ENCODE measurements at regions not wholly inside any gene's neighbourhood (a gene's known extent, or its start where the extent isn't known, plus 50 kb on each side); places are given as distances from the start of the nearest gene placed in this dataset.

- Histone ChIP-seq H3K9me3 (ENCODE audit: control insufficient read depth in 2 of 3, insufficient read depth in 1 of 3, low read length in 3 of 3) (no peaks in the 10 kb centered on the region), H3K4me3 (ENCODE audit: low read length in 3 of 3) (no peak overlapping the region), H3K4me1 (ENCODE audit: control insufficient read depth in 2 of 3, insufficient read depth in 2 of 3, low read depth in 1 of 3, low read length in 3 of 3) (no peaks in the 10 kb centered on the region), H3K9ac (ENCODE audit: low read length in 3 of 3) (no peak overlapping the region), H3K27ac (ENCODE audit: low read depth in 2 of 2, low read length in 2 of 2) (no peak overlapping the region), H3K27me3 (ENCODE audit: control insufficient read depth, insufficient read depth, low read length) (no peaks in the 10 kb centered on the region), H3K36me3 (ENCODE audit: control insufficient read depth in 2 of 3, insufficient read depth in 3 of 3, low read length in 3 of 3) (no peaks in the 10 kb centered on the region)
- DNase-seq: no peak
- TF ChIP-seq CTCF (IDR thresholded peaks at IDR 0.05; ENCODE audit: borderline replicate concordance, extremely low read depth, insufficient read depth): no peak
- FAIRE-seq: no peak
- intact Hi-C loops (cut with DNase I): no loop called here
Measured at GRCh38 chr1:80472145-80472544, 1328.6 kb upstream of the ADGRL2 start.

GRCh38 chr1:80468356-80468755 is 1332.4 kb upstream of the ADGRL2 start:
- TF ChIP-seq CTCF (IDR thresholded peaks at IDR 0.05; ENCODE audit: borderline replicate concordance, extremely low read depth, insufficient read depth): no peak
- H3K27ac ChIP-seq (ENCODE audit: low read depth in 2 of 2, low read length in 2 of 2): no peak overlapping the region
- intact Hi-C loops (cut with DNase I): no loop called here
- H3K4me1 ChIP-seq (ENCODE audit: control insufficient read depth in 2 of 3, insufficient read depth in 2 of 3, low read depth in 1 of 3, low read length in 3 of 3): no peaks in the 10 kb centered on the region
- H3K9me3 ChIP-seq (ENCODE audit: control insufficient read depth in 2 of 3, insufficient read depth in 1 of 3, low read length in 3 of 3): no peaks in the 10 kb centered on the region
- H3K36me3 ChIP-seq (ENCODE audit: control insufficient read depth in 2 of 3, insufficient read depth in 3 of 3, low read length in 3 of 3): no peaks in the 10 kb centered on the region
- FAIRE-seq (no peak), DNase-seq (no peak)
- no peak overlapping the region for H3K9ac ChIP-seq (ENCODE audit: low read length in 3 of 3)
- H3K4me3 ChIP-seq (ENCODE audit: low read length in 3 of 3): no peak overlapping the region
- H3K27me3 ChIP-seq (ENCODE audit: control insufficient read depth, insufficient read depth, low read length): no peaks in the 10 kb centered on the region

GRCh38 chr1:80462006-80462405 is 1338.7 kb upstream of the ADGRL2 start:
- no peak for DNase-seq
- H3K9ac ChIP-seq (ENCODE audit: low read length in 3 of 3): no peak overlapping the region
- H3K27ac ChIP-seq (ENCODE audit: low read depth in 2 of 2, low read length in 2 of 2): no peak overlapping the region
- no peak for TF ChIP-seq CTCF (IDR thresholded peaks at IDR 0.05; ENCODE audit: borderline replicate concordance, extremely low read depth, insufficient read depth)
- H3K36me3 ChIP-seq (ENCODE audit: control insufficient read depth in 2 of 3, insufficient read depth in 3 of 3, low read length in 3 of 3): no peaks in the 10 kb centered on the region
- no peak for FAIRE-seq
- intact Hi-C loops (cut with DNase I): no loop called here
- H3K9me3 ChIP-seq (ENCODE audit: control insufficient read depth in 2 of 3, insufficient read depth in 1 of 3, low read length in 3 of 3): no peaks in the 10 kb centered on the region
- no peak overlapping the region for H3K4me3 ChIP-seq (ENCODE audit: low read length in 3 of 3)
- H3K4me1 ChIP-seq (ENCODE audit: control insufficient read depth in 2 of 3, insufficient read depth in 2 of 3, low read depth in 1 of 3, low read length in 3 of 3): no peaks in the 10 kb centered on the region
- no peaks in the 10 kb centered on the region for H3K27me3 ChIP-seq (ENCODE audit: control insufficient read depth, insufficient read depth, low read length)

DNA sequence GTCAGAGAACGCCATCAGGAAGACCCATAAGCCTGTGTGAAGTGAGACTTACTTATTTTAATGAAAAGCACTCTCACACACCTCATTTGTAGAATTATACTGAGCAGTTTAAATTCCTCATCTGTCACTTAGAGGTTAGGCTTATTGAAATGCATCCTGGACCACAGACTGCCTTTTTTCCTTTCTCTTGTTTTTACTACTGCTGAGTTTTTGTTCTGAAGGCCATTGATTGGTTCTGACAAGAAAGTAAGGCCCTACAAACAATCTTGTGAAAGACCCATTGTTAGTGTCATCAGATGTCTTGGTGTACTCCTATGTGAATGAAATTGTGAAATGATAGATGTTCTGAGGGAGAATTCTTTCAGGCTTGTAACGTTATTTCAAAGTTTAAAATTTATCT is 1343.3 kb upstream of the ADGRL2 start:
- Histone ChIP-seq H3K27ac (ENCODE audit: low read depth in 2 of 2, low read length in 2 of 2) (no peak overlapping the region), H3K9ac (ENCODE audit: low read length in 3 of 3) (no peak overlapping the region), H3K9me3 (ENCODE audit: control insufficient read depth in 2 of 3, insufficient read depth in 1 of 3, low read length in 3 of 3) (no peaks in the 10 kb centered on the region), H3K4me3 (ENCODE audit: low read length in 3 of 3) (no peak overlapping the region), H3K36me3 (ENCODE audit: control insufficient read depth in 2 of 3, insufficient read depth in 3 of 3, low read length in 3 of 3) (no peaks in the 10 kb centered on the region), H3K4me1 (ENCODE audit: control insufficient read depth in 2 of 3, insufficient read depth in 2 of 3, low read depth in 1 of 3, low read length in 3 of 3) (no peaks in the 10 kb centered on the region), H3K27me3 (ENCODE audit: control insufficient read depth, insufficient read depth, low read length) (no peaks in the 10 kb centered on the region)
- intact Hi-C loops (cut with DNase I): no loop called here
- FAIRE-seq (no peak), DNase-seq (no peak)
- no peak for TF ChIP-seq CTCF (IDR thresholded peaks at IDR 0.05; ENCODE audit: borderline replicate concordance, extremely low read depth, insufficient read depth)

Measured in kidney (tissue), 13 donors.